ENCODE measurements at regions not wholly inside any gene's neighbourhood (a gene's known extent, or its start where the extent isn't known, plus 50 kb on each side); places are given as distances from the start of the nearest gene placed in this dataset. TPM values are rescaled to one million over a fixed set of nuclear protein-coding genes. Genes with fewer than 3 reads are reported as not detected.

DNA sequence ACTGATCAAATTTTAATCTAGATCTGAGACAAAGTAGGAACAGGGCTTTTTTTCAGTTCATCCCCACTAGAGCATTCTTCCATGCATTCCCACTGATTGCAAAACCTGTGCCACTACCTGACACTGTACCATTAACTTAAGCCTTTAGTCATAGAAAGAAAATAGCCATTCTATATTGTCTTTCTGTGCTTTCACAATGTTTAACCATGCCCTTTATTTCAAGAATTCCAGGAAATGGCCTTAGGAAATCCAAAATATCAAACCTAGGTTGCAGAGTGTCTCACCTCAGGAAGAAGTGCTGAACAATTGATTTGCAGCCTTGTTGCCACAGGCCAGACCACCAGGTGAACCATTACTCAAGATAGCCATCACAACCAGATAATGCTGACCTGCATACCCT lies 56.2 kb upstream of the TGFBR2 start:
- no peak for DNase-seq (ENCODE audit: low read depth)

DNA sequence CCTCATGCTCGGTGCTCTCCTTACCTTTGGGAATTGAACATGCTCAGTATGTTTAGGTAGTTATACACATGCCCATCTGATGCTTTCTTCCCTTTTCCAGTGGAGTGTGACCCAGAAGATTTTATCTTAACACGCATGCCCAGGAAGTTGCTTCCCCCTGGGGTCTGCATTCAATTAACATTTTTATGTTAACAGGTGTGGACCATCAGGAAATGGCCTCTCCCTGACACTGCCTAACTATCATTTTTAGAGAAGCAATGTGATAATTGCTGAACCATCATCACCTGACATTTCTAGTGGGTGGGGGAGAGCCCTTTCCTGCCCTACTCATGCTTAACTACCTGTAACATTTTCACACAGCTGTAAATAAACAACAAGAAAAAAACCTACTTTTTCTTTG lies 55.1 kb upstream of the TGFBR2 start:
- no peak for DNase-seq (ENCODE audit: low read depth)

DNA sequence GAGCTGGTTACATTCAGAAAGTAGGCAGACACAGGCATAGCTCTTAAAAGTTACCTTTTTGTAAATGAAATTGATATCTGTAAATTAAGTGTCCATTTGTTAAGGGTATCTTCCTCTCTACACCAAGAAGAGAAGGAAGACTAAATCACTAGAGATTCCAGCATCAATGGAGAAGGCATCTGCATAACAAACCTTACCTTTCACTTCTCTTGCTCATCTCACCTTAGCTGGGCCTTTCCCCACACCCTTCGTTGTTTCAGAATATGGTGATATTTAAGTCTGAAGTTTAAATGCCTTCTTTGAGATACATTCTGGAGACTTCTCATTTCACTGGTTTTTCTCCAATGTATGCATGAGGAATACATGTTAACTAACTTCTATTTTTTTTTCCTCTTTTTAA lies 54.5 kb upstream of the TGFBR2 start:
- DNase-seq (ENCODE audit: low read depth): no peak

DNA sequence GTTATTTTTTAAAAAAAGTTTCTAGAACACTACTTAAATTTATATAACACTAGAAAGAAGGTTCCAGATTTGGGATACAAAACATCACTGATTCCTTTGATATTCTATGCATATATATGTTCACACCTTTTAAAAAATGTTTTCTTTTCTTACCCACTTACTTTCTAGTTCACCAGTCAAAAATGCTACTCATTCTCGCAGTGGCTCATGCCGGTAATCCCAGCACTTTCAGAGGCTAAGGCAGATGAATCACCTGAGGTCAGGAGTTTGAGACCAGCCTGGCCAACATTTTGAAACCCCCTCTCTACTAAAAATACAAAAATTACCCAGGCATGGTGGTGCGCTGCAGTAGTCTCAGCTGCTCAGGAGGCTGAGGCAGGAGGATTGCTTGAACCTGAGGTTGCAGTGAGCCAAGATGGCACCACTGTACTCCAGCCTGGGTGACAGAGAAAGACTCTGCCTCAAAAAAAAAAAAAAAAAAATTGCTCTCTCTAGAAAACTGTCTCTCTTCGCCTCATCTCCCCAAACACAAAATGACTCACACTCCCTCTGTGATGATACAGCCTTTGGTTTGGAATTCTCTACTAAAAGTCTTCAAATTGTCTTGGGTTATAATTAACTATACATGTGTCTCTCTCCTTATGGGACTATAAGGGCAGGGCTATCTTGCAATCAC lies 52.6 kb upstream of the TGFBR2 start:
- DNase-seq (ENCODE audit: low read depth): peak; percentile 37

DNA sequence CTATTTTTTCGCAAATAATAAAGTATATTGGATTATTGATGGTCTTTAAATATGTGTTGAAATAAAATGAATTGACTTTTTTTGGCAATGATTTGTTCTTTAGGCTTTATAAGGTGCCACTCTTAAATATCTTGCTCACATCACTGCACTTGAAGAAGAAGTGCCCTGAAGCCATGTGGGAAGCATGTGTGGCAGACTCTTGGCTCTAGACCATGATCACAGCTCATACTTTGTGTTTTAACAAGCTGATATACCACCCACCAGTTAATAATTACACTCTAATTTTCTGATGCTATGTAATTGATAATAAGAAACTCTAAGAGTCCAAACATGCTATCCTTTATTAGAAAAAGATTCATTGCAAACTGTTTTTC lies 52.1 kb upstream of the TGFBR2 start:
- no peak for DNase-seq (ENCODE audit: low read depth)

DNA sequence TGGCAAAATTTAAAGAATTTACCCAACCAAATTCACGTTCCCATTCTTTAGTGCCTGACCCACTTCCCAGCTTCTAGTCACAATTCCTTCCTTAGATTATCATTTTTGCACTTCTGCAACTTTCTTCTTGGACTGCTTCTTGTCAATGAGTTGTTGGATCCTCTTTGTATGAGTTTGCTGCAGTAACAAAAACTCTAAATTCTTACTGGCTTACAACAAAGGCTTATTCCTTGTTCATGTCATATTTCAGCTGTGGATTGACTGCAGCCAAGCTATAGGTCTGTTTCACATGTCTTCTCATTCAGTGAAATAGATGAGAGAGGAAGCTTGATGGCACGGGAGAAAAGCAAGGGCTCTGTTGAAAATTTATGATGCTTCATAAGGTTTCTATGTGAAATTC lies 50.4 kb upstream of the TGFBR2 start:
- no peak for DNase-seq (ENCODE audit: low read depth)

Small RNA genes lying in the stretch of these regions (small RNA-seq; reads per million reads assigned to genes)
- not detected for gene RF01848
